IMR-90 (cell line): ENCODE measurements at regions not wholly inside any gene's neighbourhood (a gene's known extent, or its start where the extent isn't known, plus 50 kb on each side); places are given as distances from the start of the nearest gene placed in this dataset.

Experiments
- CEBPB ChIP-seq: IDR thresholded peaks from 2 replicates; pipeline ENCODE4 v1.6.1; 2012; ENCODE audit warnings: low read depth, low read length, improper control_type of control experiment
- MAFK ChIP-seq: IDR thresholded peaks from 2 replicates; pipeline ENCODE4 v1.6.1; 2012; ENCODE audit warnings: low read depth, low read length, improper control_type of control experiment
- POLR2A ChIP-seq: IDR thresholded peaks from 2 replicates; pipeline ENCODE4 v1.6.1; 2012; ENCODE audit warnings: mild to moderate bottlenecking, low read depth, low read length
- RAD21 ChIP-seq: IDR thresholded peaks from 2 replicates; pipeline ENCODE4 v1.6.1; 2012; ENCODE audit warnings: low read length, improper control_type of control experiment
- RCOR1 ChIP-seq: IDR thresholded peaks from 2 replicates; pipeline ENCODE4 v1.6.1; 2012; ENCODE audit warnings: mild to moderate bottlenecking, low read length, improper control_type of control experiment; ENCODE audit not compliant: insufficient replicate concordance
- TF ChIP-seq, protein P1 (sequence below): conservative IDR thresholded peaks from 2 replicates; pipeline ENCODE4 v1.5.1; 2012; ENCODE audit warnings: mild to moderate bottlenecking, low read depth, low read length, improper control_type of control experiment
- TF ChIP-seq, protein P2 (sequence below): fragments of 150-350 bp; IDR thresholded peaks from 2 replicates; pipeline ENCODE4 v1.6.1; 2017; ENCODE audit warnings: mild to moderate bottlenecking, antibody characterized with exemption, low read length, low read depth

DNA sequence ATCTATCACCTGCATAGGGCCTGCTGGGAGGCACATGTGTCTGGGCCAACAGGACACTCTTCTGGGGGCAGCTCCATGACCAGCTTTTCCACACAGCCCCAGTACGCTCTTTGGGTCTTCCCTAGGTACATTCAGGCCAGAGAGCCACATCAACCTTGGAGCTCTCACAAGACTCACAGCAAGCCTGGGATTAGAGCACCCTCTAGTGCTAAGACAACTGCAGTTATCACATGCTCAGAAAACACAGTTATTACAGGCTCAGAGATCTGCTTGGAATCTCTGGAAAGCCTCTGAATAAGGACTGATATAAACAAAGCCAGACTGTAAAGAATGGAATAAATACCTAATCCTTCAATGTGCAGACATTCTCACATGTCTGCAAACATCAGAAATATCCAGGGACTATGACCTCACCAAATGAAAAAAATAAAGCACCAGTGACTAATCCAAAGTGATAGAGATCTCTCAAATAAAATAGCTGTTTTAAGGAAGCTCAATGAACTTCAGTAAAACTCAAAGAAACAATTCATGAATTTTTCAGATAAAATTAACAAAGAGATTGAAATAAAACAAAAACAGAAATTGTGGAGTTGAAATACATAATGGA lies 563.9 kb upstream of the NR5A2 start:
- TF ChIP-seq, protein P1, sequence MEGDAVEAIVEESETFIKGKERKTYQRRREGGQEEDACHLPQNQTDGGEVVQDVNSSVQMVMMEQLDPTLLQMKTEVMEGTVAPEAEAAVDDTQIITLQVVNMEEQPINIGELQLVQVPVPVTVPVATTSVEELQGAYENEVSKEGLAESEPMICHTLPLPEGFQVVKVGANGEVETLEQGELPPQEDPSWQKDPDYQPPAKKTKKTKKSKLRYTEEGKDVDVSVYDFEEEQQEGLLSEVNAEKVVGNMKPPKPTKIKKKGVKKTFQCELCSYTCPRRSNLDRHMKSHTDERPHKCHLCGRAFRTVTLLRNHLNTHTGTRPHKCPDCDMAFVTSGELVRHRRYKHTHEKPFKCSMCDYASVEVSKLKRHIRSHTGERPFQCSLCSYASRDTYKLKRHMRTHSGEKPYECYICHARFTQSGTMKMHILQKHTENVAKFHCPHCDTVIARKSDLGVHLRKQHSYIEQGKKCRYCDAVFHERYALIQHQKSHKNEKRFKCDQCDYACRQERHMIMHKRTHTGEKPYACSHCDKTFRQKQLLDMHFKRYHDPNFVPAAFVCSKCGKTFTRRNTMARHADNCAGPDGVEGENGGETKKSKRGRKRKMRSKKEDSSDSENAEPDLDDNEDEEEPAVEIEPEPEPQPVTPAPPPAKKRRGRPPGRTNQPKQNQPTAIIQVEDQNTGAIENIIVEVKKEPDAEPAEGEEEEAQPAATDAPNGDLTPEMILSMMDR = peak; percentile 71
- TF ChIP-seq, protein P2, sequence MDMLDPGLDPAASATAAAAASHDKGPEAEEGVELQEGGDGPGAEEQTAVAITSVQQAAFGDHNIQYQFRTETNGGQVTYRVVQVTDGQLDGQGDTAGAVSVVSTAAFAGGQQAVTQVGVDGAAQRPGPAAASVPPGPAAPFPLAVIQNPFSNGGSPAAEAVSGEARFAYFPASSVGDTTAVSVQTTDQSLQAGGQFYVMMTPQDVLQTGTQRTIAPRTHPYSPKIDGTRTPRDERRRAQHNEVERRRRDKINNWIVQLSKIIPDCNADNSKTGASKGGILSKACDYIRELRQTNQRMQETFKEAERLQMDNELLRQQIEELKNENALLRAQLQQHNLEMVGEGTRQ = no peak
- TF ChIP-seq POLR2A = no peak
- peak; percentile 89 for TF ChIP-seq RAD21
- no peak for TF ChIP-seq MAFK
- no peak for TF ChIP-seq RCOR1
- no peak for TF ChIP-seq CEBPB
